ENCODE measurements at regions not wholly inside any gene's neighbourhood (a gene's known extent, or its start where the extent isn't known, plus 50 kb on each side); places are given as distances from the start of the nearest gene placed in this dataset.

DNA sequence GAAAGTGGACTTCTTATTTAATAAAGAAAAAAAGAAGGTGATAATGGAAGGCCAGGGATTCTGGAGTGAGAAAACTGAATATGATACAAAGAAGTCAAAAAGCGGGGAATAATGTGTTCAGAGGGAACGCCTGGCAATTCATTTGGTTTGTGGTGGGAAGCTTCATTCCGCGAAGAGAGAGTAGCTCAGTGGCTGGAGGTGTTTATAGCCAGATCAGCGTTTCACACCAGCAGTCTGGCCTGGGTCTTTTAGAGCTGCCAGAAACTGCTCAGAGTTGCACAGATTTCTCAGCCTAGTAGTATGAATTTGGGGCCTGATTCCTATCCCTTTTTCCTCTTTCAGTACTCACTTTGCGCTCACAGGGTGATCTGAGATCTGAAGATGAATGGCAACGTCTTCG is 67.8 kb upstream of the IPO9 start:
- TF ChIP-seq SIN3A (IDR thresholded peaks at IDR 0.05; ENCODE audit: borderline replicate concordance, insufficient read depth, low read depth, low read length) (no peak), POLR2AphosphoS5 (IDR thresholded peaks at IDR 0.05; ENCODE audit: low read depth, low read length) (no peak)
- TF ChIP-seq, protein P1, sequence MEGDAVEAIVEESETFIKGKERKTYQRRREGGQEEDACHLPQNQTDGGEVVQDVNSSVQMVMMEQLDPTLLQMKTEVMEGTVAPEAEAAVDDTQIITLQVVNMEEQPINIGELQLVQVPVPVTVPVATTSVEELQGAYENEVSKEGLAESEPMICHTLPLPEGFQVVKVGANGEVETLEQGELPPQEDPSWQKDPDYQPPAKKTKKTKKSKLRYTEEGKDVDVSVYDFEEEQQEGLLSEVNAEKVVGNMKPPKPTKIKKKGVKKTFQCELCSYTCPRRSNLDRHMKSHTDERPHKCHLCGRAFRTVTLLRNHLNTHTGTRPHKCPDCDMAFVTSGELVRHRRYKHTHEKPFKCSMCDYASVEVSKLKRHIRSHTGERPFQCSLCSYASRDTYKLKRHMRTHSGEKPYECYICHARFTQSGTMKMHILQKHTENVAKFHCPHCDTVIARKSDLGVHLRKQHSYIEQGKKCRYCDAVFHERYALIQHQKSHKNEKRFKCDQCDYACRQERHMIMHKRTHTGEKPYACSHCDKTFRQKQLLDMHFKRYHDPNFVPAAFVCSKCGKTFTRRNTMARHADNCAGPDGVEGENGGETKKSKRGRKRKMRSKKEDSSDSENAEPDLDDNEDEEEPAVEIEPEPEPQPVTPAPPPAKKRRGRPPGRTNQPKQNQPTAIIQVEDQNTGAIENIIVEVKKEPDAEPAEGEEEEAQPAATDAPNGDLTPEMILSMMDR (IDR thresholded peaks at IDR 0.05), result no peak
- TF ChIP-seq, protein P2, sequence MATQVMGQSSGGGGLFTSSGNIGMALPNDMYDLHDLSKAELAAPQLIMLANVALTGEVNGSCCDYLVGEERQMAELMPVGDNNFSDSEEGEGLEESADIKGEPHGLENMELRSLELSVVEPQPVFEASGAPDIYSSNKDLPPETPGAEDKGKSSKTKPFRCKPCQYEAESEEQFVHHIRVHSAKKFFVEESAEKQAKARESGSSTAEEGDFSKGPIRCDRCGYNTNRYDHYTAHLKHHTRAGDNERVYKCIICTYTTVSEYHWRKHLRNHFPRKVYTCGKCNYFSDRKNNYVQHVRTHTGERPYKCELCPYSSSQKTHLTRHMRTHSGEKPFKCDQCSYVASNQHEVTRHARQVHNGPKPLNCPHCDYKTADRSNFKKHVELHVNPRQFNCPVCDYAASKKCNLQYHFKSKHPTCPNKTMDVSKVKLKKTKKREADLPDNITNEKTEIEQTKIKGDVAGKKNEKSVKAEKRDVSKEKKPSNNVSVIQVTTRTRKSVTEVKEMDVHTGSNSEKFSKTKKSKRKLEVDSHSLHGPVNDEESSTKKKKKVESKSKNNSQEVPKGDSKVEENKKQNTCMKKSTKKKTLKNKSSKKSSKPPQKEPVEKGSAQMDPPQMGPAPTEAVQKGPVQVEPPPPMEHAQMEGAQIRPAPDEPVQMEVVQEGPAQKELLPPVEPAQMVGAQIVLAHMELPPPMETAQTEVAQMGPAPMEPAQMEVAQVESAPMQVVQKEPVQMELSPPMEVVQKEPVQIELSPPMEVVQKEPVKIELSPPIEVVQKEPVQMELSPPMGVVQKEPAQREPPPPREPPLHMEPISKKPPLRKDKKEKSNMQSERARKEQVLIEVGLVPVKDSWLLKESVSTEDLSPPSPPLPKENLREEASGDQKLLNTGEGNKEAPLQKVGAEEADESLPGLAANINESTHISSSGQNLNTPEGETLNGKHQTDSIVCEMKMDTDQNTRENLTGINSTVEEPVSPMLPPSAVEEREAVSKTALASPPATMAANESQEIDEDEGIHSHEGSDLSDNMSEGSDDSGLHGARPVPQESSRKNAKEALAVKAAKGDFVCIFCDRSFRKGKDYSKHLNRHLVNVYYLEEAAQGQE (IDR thresholded peaks at IDR 0.05; ENCODE audit: insufficient read depth in 1 of 2, low read depth in 2 of 2, low read length in 1 of 2), result no peak
